ENCODE measurements at regions not wholly inside any gene's neighbourhood (a gene's known extent, or its start where the extent isn't known, plus 50 kb on each side); places are given as distances from the start of the nearest gene placed in this dataset.

GRCh38 chr14:89485264-89485663 is 68.2 kb upstream of the FOXN3 start (continued):
- no peak for TF ChIP-seq SMARCE1 (IDR thresholded peaks at IDR 0.05)

GRCh38 chr14:89484051-89484844 is 67.2 kb upstream of the FOXN3 start:
- H3K9ac ChIP-seq (ENCODE audit: insufficient read depth in 1 of 2, low read depth in 2 of 2, low read length in 2 of 2) = no peak overlapping the region
- no peak overlapping the region for H3K4me3 ChIP-seq
- DNase-seq (ENCODE audit: extremely low read depth in 1 of 4, low spot score in 3 of 4) = no peak
- no peaks in the 10 kb centered on the region for H4K20me1 ChIP-seq (replicated peaks; ENCODE audit: control insufficient read depth, insufficient read depth, low read length)
- H3K79me2 ChIP-seq (ENCODE audit: control insufficient read depth, insufficient read depth, low read length) = no peaks in the 10 kb centered on the region
- TF ChIP-seq BRF1 (IDR thresholded peaks at IDR 0.05; ENCODE audit: borderline replicate concordance, extremely low read depth, insufficient read length) (no peak), ZNF384 (IDR thresholded peaks at IDR 0.05; ENCODE audit: low read depth, low read length) (no peak), ZNF449 (CRISPR knock-in tag; IDR thresholded peaks at IDR 0.05) (no peak), ZC3H8 (IDR thresholded peaks at IDR 0.05) (no peak), KHSRP (IDR thresholded peaks at IDR 0.05) (no peak), BMI1 (IDR thresholded peaks at IDR 0.05; ENCODE audit: low read length) (no peak)
- H3K4me1 ChIP-seq (replicated peaks in 1 of 2; ENCODE audit: control insufficient read depth in 2 of 2, insufficient read depth in 2 of 2, low read length in 2 of 2) = no peaks in the 10 kb centered on the region; a peak in 1 of 5 replicates
- WGBS (ENCODE audit: insufficient coverage, low coverage, missing lambda C conversion rate) = 17% methylated on average over 8 of the region's 9 CpGs
- no peaks in the 10 kb centered on the region; a peak in 1 of 5 replicates for H3K27me3 ChIP-seq (ENCODE audit: control insufficient read depth in 2 of 2, insufficient read depth in 2 of 2, low read length in 2 of 2)
- no peak overlapping the region for H3K27ac ChIP-seq (ENCODE audit: extremely low read depth, low read depth, low read length)
- no peak overlapping the region for H2AFZ ChIP-seq (ENCODE audit: low read depth, low read length)
- H3K9me3 ChIP-seq (replicated peaks; ENCODE audit: control insufficient read depth, insufficient read depth, low read depth, low read length) = no peaks in the 10 kb centered on the region
- no TSS peak for BruUV-seq (replicated peaks)
- no peaks in the 10 kb centered on the region for H3K9me1 ChIP-seq (ENCODE audit: control insufficient read depth, insufficient read depth, low read length)
- FAIRE-seq = no peak
- no peaks in the 10 kb centered on the region for H3K36me3 ChIP-seq (ENCODE audit: control insufficient read depth, insufficient read depth, low read length)
- no peak overlapping the region for H3K4me2 ChIP-seq (ENCODE audit: insufficient read depth, low read length)
- intact Hi-C loops (cut with micrococcal nuclease) (no loop called here), in situ Hi-C loops (cut with MboI) (no loop called here)
- CTCF ChIA-PET (ENCODE audit: low intra/inter-chr PET ratio) = no interaction called here
- POLR2A ChIA-PET = interaction anchor here (0.8 kb wide), 1 partner anchor 9 kb away, joined by 3 read pairs; no protein-coding TSS in a partner anchor
- no peak for ATAC-seq
